ENCODE measurements at regions not wholly inside any gene's neighbourhood (a gene's known extent, or its start where the extent isn't known, plus 50 kb on each side); places are given as distances from the start of the nearest gene placed in this dataset.

DNA sequence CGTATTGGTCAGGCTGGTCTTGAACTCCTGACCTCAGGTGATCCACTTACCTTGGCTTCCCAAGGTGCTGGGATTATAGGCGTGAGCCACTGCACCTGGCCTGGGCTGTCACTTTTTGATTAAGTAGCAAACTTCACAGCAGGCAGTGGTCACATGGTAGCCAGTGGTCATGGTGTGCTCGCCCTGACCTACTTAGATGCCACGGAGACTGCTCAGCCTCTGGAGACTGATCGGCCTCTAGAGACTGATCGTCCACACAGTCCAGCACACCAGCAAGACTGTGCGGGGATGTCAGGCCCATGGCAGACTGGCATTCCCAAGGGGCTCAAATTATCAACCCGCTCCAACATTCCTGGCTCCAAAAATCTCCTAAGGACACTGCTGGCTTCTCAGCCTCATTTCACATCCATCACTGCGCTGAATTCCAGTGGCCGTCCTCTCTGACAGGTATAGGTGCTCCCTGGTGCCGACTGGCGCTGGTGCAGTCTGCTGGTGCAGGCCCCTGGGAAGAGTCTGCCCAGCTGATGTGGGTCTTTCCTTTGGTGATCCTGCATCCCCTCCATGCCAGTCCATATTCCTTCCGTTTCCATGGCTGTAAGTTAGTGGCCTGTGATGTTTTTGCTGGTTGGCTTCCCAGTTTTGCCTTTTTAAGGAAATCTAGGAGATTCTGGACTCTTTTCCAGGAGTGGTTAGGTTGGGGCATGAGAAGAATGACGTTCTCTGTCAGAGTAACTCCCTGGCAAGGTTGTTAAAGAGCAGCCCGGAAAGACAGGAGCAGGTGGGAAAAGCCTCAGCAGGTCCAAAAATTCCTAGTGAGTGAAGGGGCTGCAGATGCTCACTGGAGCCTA is 374.5 kb upstream of the HS6ST1 start:
- DNase-seq: no peak
- Mint-ChIP-seq H3K27me3 (peaks cover 4% of the 10 kb centered on the region), H3K4me1 (ENCODE audit: low read depth) (no peaks in the 10 kb centered on the region), H3K27ac (no peak overlapping the region), H3K36me3 (ENCODE audit: low read depth) (no peaks in the 10 kb centered on the region), H3K4me3 (no peak overlapping the region), H3K9me3 (no peaks in the 10 kb centered on the region)

DNA sequence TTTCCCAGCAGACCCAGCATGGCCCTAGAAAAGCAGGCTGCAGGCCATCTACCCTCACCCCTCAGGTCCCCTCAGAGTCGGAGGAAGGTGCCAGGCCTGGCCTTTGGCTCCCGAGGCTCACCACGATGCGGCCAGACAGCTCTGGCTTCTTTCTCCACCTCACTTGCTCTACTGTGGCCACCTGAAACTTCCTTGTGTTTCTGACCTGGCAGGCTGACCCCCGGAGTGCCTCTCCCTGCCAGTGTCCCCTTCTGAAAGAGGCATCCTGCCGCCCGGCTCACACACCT is 375.0 kb upstream of the HS6ST1 start:
- H3K27ac Mint-ChIP-seq: no peak overlapping the region
- no peaks in the 10 kb centered on the region for H3K9me3 Mint-ChIP-seq
- no peak for DNase-seq
- H3K4me3 Mint-ChIP-seq: no peak overlapping the region
- peaks cover 4% of the 10 kb centered on the region for H3K27me3 Mint-ChIP-seq
- H3K36me3 Mint-ChIP-seq (ENCODE audit: low read depth): no peaks in the 10 kb centered on the region
- no peaks in the 10 kb centered on the region for H3K4me1 Mint-ChIP-seq (ENCODE audit: low read depth)

DNA sequence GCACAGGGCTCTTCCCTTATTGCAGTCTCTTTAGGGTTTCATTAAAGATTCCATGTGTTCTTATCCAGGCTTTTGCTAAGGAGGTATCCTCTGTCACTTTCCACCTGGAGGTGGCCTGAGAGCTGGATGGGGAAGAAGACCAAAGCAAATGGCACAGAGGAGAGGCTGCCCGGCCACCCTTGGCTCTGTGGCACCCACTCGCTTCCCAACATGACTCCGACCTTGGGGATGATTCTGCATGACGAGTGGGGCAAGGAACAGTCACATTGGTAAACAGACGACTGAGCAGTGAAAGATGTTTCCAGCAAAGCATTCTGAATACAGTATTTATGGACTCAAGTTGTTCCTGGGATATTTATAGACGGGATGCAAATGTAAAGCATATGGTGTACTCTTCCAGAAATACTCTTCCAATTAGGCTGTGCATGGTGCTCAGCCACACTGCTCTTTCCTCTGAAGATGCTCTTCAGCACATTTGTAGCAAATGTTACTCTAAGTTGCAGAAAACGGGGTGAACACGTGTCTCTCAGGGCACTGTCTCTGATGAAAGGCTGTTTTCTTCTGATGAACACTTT is 377.1 kb upstream of the HS6ST1 start:
- no peaks in the 10 kb centered on the region for H3K9me3 Mint-ChIP-seq
- H3K27me3 Mint-ChIP-seq: peaks cover 4% of the 10 kb centered on the region
- H3K36me3 Mint-ChIP-seq (ENCODE audit: low read depth): no peaks in the 10 kb centered on the region

DNA sequence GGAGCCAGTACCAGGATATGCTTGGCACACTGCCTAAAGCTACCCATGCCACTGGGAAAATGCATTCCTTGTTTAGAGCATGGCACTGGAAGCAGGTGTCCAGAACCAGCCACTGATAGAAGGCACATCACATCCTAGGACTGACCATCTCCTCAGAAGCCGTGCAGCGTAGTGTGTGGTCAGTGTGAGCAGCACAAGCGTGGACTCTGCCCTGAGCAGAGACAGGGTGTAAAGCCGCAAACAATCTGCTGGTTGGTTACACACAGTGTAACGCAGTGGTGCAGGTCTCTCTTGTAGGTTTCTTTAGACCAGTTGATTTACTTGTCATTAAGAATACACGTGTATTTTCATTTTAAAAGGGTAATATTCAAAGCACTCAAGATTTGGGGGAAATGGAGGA is 377.8 kb upstream of the HS6ST1 start:
- DNase-seq: no peak
- H3K36me3 Mint-ChIP-seq (ENCODE audit: low read depth): no peaks in the 10 kb centered on the region

More for the DNA sequence above, 377.1 kb upstream of the HS6ST1 start:
- Mint-ChIP-seq H3K4me3 (no peak overlapping the region), H3K4me1 (ENCODE audit: low read depth) (no peaks in the 10 kb centered on the region), H3K27ac (no peak overlapping the region)
- no peak for DNase-seq

DNA sequence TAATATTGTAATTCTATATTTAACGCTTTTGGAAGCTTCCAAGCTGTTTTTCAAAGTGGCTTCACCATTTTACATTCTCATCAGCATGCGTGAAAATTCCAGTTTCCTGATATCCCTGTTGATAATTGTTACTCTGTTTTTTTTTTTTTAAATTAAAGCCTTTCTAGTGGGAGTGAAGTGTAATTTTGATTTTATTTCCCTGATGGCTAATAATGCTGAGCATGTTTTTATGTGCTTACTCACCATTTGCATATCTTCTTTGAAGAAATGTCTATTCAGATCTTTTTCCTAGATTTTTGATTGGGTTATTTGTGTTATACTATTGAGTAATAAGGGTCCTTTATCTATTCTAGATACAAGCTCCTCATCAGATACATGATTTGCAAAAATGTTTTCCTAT is 382.8 kb upstream of the HS6ST1 start:
- Mint-ChIP-seq H3K4me1 (ENCODE audit: low read depth) (no peaks in the 10 kb centered on the region), H3K27me3 (peaks cover 3% of the 10 kb centered on the region), H3K36me3 (ENCODE audit: low read depth) (no peaks in the 10 kb centered on the region), H3K4me3 (no peak overlapping the region), H3K27ac (no peak overlapping the region), H3K9me3 (peaks cover 4% of the 10 kb centered on the region)
- DNase-seq: no peak

More for the DNA sequence above, 377.8 kb upstream of the HS6ST1 start:
- no peaks in the 10 kb centered on the region for H3K9me3 Mint-ChIP-seq
- no peak overlapping the region for H3K27ac Mint-ChIP-seq
- H3K4me3 Mint-ChIP-seq: no peak overlapping the region
- H3K27me3 Mint-ChIP-seq: peaks cover 4% of the 10 kb centered on the region
- no peaks in the 10 kb centered on the region for H3K4me1 Mint-ChIP-seq (ENCODE audit: low read depth)

DNA sequence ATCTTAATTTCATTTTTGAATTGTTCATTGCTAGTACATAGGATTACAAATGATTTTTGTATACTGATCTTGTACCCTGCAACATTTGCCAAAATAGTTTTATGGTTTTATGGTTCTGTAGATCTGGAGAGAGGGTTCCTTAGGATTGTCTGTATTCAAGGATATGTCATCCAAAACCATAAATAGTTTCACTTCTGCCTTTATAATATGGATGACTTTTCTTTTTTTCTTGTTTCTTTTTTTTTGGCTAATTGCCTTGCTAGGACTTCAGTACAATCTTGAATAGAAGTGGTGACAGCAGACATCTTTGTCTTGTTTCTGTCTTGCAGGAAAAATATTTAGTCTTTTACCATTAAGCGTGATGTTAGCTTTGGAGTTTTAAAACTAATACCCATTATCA is 383.9 kb upstream of the HS6ST1 start:
- no peak for DNase-seq
- Mint-ChIP-seq H3K27me3 (peaks cover 3% of the 10 kb centered on the region), H3K4me3 (no peak overlapping the region), H3K27ac (no peak overlapping the region), H3K9me3 (peaks cover 4% of the 10 kb centered on the region), H3K4me1 (ENCODE audit: low read depth) (no peaks in the 10 kb centered on the region), H3K36me3 (ENCODE audit: low read depth) (no peaks in the 10 kb centered on the region)

DNA sequence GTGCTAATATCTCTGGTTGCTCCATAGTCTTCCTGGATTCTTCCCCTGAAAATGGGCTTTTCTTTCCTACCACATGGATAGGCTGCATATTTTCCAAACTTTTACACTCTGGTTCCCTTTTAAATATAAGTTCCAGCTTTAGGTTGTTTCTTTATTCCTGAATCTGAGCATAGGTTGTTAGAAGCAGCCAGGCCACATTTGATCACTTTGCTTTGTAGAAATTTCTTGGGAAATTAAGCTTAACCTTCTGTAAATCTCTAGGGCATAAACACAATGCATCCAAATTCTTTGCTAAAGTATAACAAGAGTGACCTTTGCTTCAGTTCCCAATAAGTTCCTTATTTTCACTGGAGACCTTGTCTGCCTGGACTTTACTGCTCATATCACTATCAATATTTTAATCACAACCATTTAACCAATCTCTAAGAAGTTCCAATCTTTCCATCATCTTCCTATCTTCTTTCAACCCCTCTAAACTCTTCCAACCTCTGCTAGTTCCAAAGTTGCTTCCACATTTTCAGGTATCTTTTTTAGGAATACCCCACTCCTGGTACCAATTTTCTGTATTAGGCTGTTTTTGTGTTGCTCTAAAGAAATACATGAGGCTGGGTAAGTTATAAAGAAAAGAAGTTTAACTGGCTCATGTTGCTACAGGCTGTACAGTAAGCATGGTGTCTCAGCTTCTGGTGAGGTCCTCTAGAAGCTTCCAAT is 389.6 kb upstream of the HS6ST1 start:
- H3K9me3 Mint-ChIP-seq: peaks cover 26% of the 10 kb centered on the region
- H3K27me3 Mint-ChIP-seq: peaks cover 3% of the 10 kb centered on the region
- no peak overlapping the region for H3K27ac Mint-ChIP-seq
- no peaks in the 10 kb centered on the region for H3K4me1 Mint-ChIP-seq (ENCODE audit: low read depth)
- H3K4me3 Mint-ChIP-seq: no peak overlapping the region
- no peaks in the 10 kb centered on the region for H3K36me3 Mint-ChIP-seq (ENCODE audit: low read depth)
- no peak for DNase-seq

DNA sequence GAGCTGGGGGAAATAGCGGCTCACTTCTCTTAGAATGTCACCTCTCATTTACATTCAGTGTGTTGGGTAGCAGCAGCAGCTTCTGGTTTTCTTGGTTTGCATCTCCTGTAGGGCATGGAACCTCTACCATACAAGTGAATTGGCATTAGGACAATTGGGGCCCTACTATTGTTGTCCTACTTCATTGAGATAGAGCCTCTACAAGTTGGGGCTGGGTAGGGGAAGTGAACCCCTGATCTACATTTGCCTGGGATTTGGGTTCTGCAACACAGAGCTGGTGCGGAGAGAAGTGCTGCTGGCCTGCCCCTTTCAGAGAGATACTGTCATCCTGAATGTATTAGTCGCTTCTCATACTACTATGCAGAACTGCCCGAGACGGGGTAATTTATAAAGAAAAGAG is 391.6 kb upstream of the HS6ST1 start:
- H3K4me1 Mint-ChIP-seq (ENCODE audit: low read depth): no peaks in the 10 kb centered on the region
- peaks cover 9% of the 10 kb centered on the region for H3K27me3 Mint-ChIP-seq
- H3K4me3 Mint-ChIP-seq: no peak overlapping the region
- H3K27ac Mint-ChIP-seq: no peak overlapping the region
- no peaks in the 10 kb centered on the region for H3K36me3 Mint-ChIP-seq (ENCODE audit: low read depth)
- peaks cover 23% of the 10 kb centered on the region for H3K9me3 Mint-ChIP-seq
- DNase-seq: no peak

GRCh38 chr2:128710729-128711128 is 392.1 kb upstream of the HS6ST1 start:
- H3K27ac Mint-ChIP-seq: no peak overlapping the region
- no peak overlapping the region for H3K4me3 Mint-ChIP-seq
- no peaks in the 10 kb centered on the region for H3K36me3 Mint-ChIP-seq (ENCODE audit: low read depth)
- peaks cover 14% of the 10 kb centered on the region for H3K27me3 Mint-ChIP-seq
- no peak for DNase-seq
- no peaks in the 10 kb centered on the region for H3K4me1 Mint-ChIP-seq (ENCODE audit: low read depth)
- H3K9me3 Mint-ChIP-seq: peaks cover 23% of the 10 kb centered on the region

- Mint-ChIP-seq H3K36me3 (ENCODE audit: low read depth) (no peaks in the 10 kb centered on the region), H3K9me3 (peaks cover 12% of the 10 kb centered on the region), H3K27me3 (peaks cover 33% of the 10 kb centered on the region), H3K4me3 (no peak overlapping the region), H3K4me1 (ENCODE audit: low read depth) (no peaks in the 10 kb centered on the region), H3K27ac (no peak overlapping the region)
- DNase-seq: no peak
Measured at GRCh38 chr2:128714285-128714684, 395.6 kb upstream of the HS6ST1 start.

DNA sequence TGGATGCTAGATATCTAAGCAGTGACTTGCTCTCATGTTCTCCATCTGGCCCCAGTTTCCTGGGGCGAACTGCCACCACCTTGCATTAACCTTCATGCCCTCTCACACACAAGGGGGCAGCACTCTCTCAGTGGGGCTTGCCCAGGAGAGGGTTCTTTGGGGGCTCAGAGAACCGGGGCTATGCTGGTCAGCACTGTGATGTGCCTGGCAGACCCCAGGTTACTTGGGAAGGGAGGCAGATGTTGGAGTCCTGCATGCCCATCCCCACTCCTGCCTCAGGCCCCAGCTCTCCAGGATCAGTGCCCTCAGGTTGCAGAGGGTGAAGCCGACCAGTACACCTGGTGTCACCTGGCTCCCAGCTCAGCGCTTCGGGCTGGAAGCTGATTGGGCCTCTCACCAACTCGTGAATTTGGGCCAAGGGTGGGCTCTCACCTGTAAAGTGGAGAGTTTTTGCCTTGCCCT is 396.2 kb upstream of the HS6ST1 start:
- peaks cover 33% of the 10 kb centered on the region for H3K27me3 Mint-ChIP-seq

GRCh38 chr2:128715360-128715759 is 396.7 kb upstream of the HS6ST1 start:
- Mint-ChIP-seq H3K9me3 (peaks cover 2% of the 10 kb centered on the region), H3K27ac (no peak overlapping the region), H3K4me3 (no peak overlapping the region), H3K36me3 (ENCODE audit: low read depth) (no peaks in the 10 kb centered on the region), H3K4me1 (ENCODE audit: low read depth) (no peaks in the 10 kb centered on the region), H3K27me3 (peaks cover 33% of the 10 kb centered on the region)
- no peak for DNase-seq

More for the DNA sequence above, 396.2 kb upstream of the HS6ST1 start:
- no peaks in the 10 kb centered on the region for H3K36me3 Mint-ChIP-seq (ENCODE audit: low read depth)
- no peak for DNase-seq
- H3K9me3 Mint-ChIP-seq: peaks cover 7% of the 10 kb centered on the region
- no peak overlapping the region for H3K4me3 Mint-ChIP-seq
- H3K4me1 Mint-ChIP-seq (ENCODE audit: low read depth): no peaks in the 10 kb centered on the region
- H3K27ac Mint-ChIP-seq: no peak overlapping the region

DNA sequence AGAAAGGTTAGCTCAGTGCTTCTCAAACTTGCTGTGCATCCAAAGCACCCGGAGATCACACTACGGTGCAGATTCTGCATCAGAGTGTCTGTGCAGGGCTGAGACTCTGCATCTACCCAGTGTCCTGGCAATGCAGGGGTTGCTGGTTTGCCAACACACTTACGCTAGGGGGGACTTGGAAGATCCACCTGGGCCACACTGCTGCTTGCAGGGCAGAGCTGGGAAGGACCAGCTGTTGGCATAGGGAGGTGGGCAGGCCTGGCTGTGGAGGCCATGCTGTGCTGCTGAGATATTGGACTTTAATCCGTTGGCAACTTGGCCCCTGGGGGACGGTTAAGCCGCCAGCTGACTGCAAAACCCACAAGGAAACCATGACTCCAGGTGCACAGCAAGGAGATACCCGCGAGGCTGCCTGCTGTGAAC is 397.6 kb upstream of the HS6ST1 start:
- Mint-ChIP-seq H3K27ac (no peak overlapping the region), H3K4me3 (no peak overlapping the region), H3K36me3 (ENCODE audit: low read depth) (no peaks in the 10 kb centered on the region), H3K27me3 (peaks cover 33% of the 10 kb centered on the region), H3K9me3 (no peaks in the 10 kb centered on the region), H3K4me1 (ENCODE audit: low read depth) (no peaks in the 10 kb centered on the region)
- DNase-seq: no peak

GRCh38 chr2:128717758-128718710 is 399.4 kb upstream of the HS6ST1 start:
- peaks cover 33% of the 10 kb centered on the region for H3K27me3 Mint-ChIP-seq
- no peak overlapping the region for H3K27ac Mint-ChIP-seq
- H3K9me3 Mint-ChIP-seq: no peaks in the 10 kb centered on the region
- DNase-seq: no peak
- H3K36me3 Mint-ChIP-seq (ENCODE audit: low read depth): no peaks in the 10 kb centered on the region
- no peak overlapping the region for H3K4me3 Mint-ChIP-seq
- no peaks in the 10 kb centered on the region for H3K4me1 Mint-ChIP-seq (ENCODE audit: low read depth)
